ENCODE measurements at regions not wholly inside any gene's neighbourhood (a gene's known extent, or its start where the extent isn't known, plus 50 kb on each side); places are given as distances from the start of the nearest gene placed in this dataset.
A peak's percentile ranks its signal among the peaks of the same experiment; 100 is the strongest.

DNA sequence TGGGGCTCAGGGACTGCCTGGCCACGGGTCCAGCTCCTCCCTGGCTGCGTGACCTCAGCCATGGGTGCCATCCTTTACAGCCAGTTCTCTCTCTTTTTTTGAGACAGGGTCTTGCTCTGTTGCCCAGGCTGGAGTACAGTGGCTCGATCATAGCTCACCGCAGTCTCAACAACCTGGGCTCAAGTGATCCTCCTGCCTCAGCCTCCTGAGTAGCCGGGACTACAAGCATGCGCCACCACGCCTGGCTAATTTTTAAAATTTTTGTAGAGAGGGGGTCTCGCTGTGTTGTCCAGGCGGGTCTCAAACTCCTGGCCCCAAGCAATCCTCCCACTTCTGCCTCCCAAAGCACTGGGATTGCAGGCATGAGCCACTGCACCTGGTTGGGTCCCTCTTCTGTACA, 75.4 kb downstream of the PTPRS start:
- H2BK120ac ChIP-seq (ENCODE audit: low read depth, low read length), result no peak overlapping the region
- H2AFZ ChIP-seq (ENCODE audit: low read length), result no peak overlapping the region
- no peak overlapping the region for H2BK5ac ChIP-seq (ENCODE audit: low read length)
- no peak overlapping the region for H3K9ac ChIP-seq (ENCODE audit: low read depth, low read length, poor library complexity)
- no peak for DNase-seq (ENCODE audit: low spot score)
- WGBS, 2 donors (ENCODE audit: extremely low coverage in 2 of 2, insufficient read length in 2 of 2, insufficient replicate concordance in 1 of 2), result no CpG with 5 or more reads among the region's 9 CpGs
- H3K4me2 ChIP-seq (ENCODE audit: insufficient read depth, low read length, poor library complexity, severe bottlenecking), result no peak overlapping the region
- no peaks in the 10 kb centered on the region for H3K4me1 ChIP-seq (ENCODE audit: control insufficient read depth in 2 of 2, insufficient read depth in 1 of 2, low read depth in 1 of 2, low read length in 2 of 2)
- H3K36me3 ChIP-seq (replicated peaks in 1 of 2; ENCODE audit: control insufficient read depth in 2 of 2, insufficient read depth in 2 of 2, low read length in 2 of 2), result peaks cover 57 to 80% of the 10 kb centered on the region in 2 donors
- H3K4me3 ChIP-seq (ENCODE audit: low read length in 2 of 2), result no peak overlapping the region
- H3K27me3 ChIP-seq (ENCODE audit: control insufficient read depth in 3 of 3, insufficient read depth in 3 of 3, low read depth in 1 of 3, low read length in 3 of 3), result no peaks in the 10 kb centered on the region
- H3K79me1 ChIP-seq (ENCODE audit: low read depth, low read length), result peaks cover 15% of the 10 kb centered on the region
- H4K91ac ChIP-seq (ENCODE audit: low read depth, low read length, poor library complexity), result no peak overlapping the region
- H4K8ac ChIP-seq (ENCODE audit: low read depth, low read length), result no peak overlapping the region
- no peak overlapping the region for H3K23ac ChIP-seq (ENCODE audit: low read depth, low read length, poor library complexity)
- H2AK5ac ChIP-seq (ENCODE audit: low read depth, low read length), result no peak overlapping the region
- H2BK15ac ChIP-seq (ENCODE audit: low read length), result no peak overlapping the region
- no peak overlapping the region for H3K27ac ChIP-seq (replicated peaks; ENCODE audit: low read length)
- no peak overlapping the region for H3K18ac ChIP-seq (ENCODE audit: low read length)
- peaks cover 0 to 3% of the 10 kb centered on the region in 2 donors for H3K9me3 ChIP-seq (replicated peaks in 1 of 2; ENCODE audit: control insufficient read depth in 2 of 2, insufficient read depth in 1 of 2, low read depth in 1 of 2, low read length in 2 of 2)
- no peak overlapping the region for H3K14ac ChIP-seq (ENCODE audit: low read length)
- H2BK12ac ChIP-seq (ENCODE audit: low read length), result no peak overlapping the region
- H3K4ac ChIP-seq (ENCODE audit: low read length), result no peak overlapping the region

DNA sequence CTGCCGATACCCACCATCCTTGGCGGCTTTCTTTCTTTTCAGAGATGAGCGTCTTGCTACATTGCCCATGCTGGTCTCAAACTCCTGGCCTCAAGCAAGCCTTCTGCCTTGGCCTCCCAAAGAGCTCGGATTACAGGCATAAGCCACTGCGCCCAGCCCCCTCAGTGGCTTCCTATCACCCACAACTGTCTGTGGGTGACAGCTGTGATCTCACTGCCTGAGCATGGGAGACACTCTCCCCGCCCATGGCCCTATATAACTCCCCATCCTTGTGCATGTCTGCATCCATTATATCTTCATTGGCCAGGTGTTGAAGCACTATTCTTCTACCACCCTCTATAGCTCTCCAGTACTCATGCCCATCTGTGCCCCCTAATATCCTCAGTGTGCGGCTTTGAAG, 76.2 kb downstream of the PTPRS start:
- Histone ChIP-seq H3K27me3 (ENCODE audit: control insufficient read depth in 3 of 3, insufficient read depth in 3 of 3, low read depth in 1 of 3, low read length in 3 of 3) (no peaks in the 10 kb centered on the region), H2BK15ac (ENCODE audit: low read length) (no peak overlapping the region), H2AK5ac (ENCODE audit: low read depth, low read length) (no peak overlapping the region), H3K27ac (replicated peaks; ENCODE audit: low read length) (no peak overlapping the region), H3K14ac (ENCODE audit: low read length) (peak overlapping the region; percentile 1), H3K79me1 (ENCODE audit: low read depth, low read length) (peaks cover 15% of the 10 kb centered on the region), H3K18ac (ENCODE audit: low read length) (no peak overlapping the region), H2BK5ac (ENCODE audit: low read length) (no peak overlapping the region), H3K23ac (ENCODE audit: low read depth, low read length, poor library complexity) (no peak overlapping the region), H3K36me3 (replicated peaks in 1 of 2; ENCODE audit: control insufficient read depth in 2 of 2, insufficient read depth in 2 of 2, low read length in 2 of 2) (peaks cover 62 to 88% of the 10 kb centered on the region in 2 donors), H3K4me3 (ENCODE audit: low read length in 2 of 2) (no peak overlapping the region), H3K4ac (ENCODE audit: low read length) (no peak overlapping the region), H4K8ac (ENCODE audit: low read depth, low read length) (no peak overlapping the region), H2BK120ac (ENCODE audit: low read depth, low read length) (no peak overlapping the region), H3K4me1 (ENCODE audit: control insufficient read depth in 2 of 2, insufficient read depth in 1 of 2, low read depth in 1 of 2, low read length in 2 of 2) (no peaks in the 10 kb centered on the region), H3K9me3 (replicated peaks in 1 of 2; ENCODE audit: control insufficient read depth in 2 of 2, insufficient read depth in 1 of 2, low read depth in 1 of 2, low read length in 2 of 2) (peaks cover 0 to 3% of the 10 kb centered on the region in 2 donors), H3K9ac (ENCODE audit: low read depth, low read length, poor library complexity) (no peak overlapping the region), H2AFZ (ENCODE audit: low read length) (no peak overlapping the region), H4K91ac (ENCODE audit: low read depth, low read length, poor library complexity) (no peak overlapping the region), H2BK12ac (ENCODE audit: low read length) (no peak overlapping the region), H3K4me2 (ENCODE audit: insufficient read depth, low read length, poor library complexity, severe bottlenecking) (no peak overlapping the region)
- no peak for DNase-seq (ENCODE audit: low spot score)
- no CpG with 5 or more reads among the region's 7 CpGs for WGBS, 2 donors (ENCODE audit: extremely low coverage in 2 of 2, insufficient read length in 2 of 2, insufficient replicate concordance in 1 of 2)

DNA sequence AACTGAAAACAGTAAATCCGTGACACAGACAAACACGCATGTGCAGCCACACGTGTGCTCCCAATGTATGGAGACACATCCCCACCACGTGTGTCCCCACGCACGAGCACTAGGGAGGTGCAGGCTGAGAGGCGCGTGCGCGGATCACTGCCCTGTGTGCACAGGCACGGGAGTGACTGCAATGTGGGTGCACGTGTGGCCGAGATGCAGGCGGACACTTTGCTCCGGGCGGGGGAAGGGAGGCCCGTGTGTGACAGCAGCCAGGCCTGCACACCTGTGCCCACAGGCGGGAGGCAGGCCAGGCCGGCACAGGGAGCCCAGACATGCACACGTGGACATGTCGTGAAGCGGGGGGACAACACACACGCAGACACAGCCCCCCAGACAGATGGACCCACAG, 77.0 kb downstream of the PTPRS start:
- peak overlapping the region; percentile 66 for H3K9ac ChIP-seq (ENCODE audit: low read depth, low read length, poor library complexity)
- H3K23ac ChIP-seq (ENCODE audit: low read depth, low read length, poor library complexity), result peak overlapping the region; percentile 94
- no peak overlapping the region for H3K27ac ChIP-seq (replicated peaks; ENCODE audit: low read length)
- no peak overlapping the region for H2AK5ac ChIP-seq (ENCODE audit: low read depth, low read length)
- H4K8ac ChIP-seq (ENCODE audit: low read depth, low read length), result no peak overlapping the region
- peak overlapping the region; percentile 91 for H2BK5ac ChIP-seq (ENCODE audit: low read length)
- no peak overlapping the region for H3K18ac ChIP-seq (ENCODE audit: low read length)
- no peaks in the 10 kb centered on the region for H3K27me3 ChIP-seq (ENCODE audit: control insufficient read depth in 3 of 3, insufficient read depth in 3 of 3, low read depth in 1 of 3, low read length in 3 of 3)
- H3K4me2 ChIP-seq (ENCODE audit: insufficient read depth, low read length, poor library complexity, severe bottlenecking), result no peak overlapping the region
- H2BK120ac ChIP-seq (ENCODE audit: low read depth, low read length), result no peak overlapping the region
- H2BK15ac ChIP-seq (ENCODE audit: low read length), result no peak overlapping the region
- no CpG with 5 or more reads among the region's 23 CpGs for WGBS, 2 donors (ENCODE audit: extremely low coverage in 2 of 2, insufficient read length in 2 of 2, insufficient replicate concordance in 1 of 2)
- no peak overlapping the region for H3K4ac ChIP-seq (ENCODE audit: low read length)
- peaks cover 58 to 90% of the 10 kb centered on the region in 2 donors for H3K36me3 ChIP-seq (replicated peaks in 1 of 2; ENCODE audit: control insufficient read depth in 2 of 2, insufficient read depth in 2 of 2, low read length in 2 of 2)
- H3K9me3 ChIP-seq (replicated peaks in 1 of 2; ENCODE audit: control insufficient read depth in 2 of 2, insufficient read depth in 1 of 2, low read depth in 1 of 2, low read length in 2 of 2), result peaks cover 0 to 3% of the 10 kb centered on the region in 2 donors
- H3K4me3 ChIP-seq (ENCODE audit: low read length in 2 of 2), result no peak overlapping the region
- no peak overlapping the region for H3K14ac ChIP-seq (ENCODE audit: low read length)
- no peaks in the 10 kb centered on the region for H3K4me1 ChIP-seq (ENCODE audit: control insufficient read depth in 2 of 2, insufficient read depth in 1 of 2, low read depth in 1 of 2, low read length in 2 of 2)
- H4K91ac ChIP-seq (ENCODE audit: low read depth, low read length, poor library complexity), result no peak overlapping the region
- DNase-seq (ENCODE audit: low spot score), result no peak
- peaks cover 9% of the 10 kb centered on the region for H3K79me1 ChIP-seq (ENCODE audit: low read depth, low read length)
- no peak overlapping the region for H2AFZ ChIP-seq (ENCODE audit: low read length)
- no peak overlapping the region for H2BK12ac ChIP-seq (ENCODE audit: low read length)

DNA sequence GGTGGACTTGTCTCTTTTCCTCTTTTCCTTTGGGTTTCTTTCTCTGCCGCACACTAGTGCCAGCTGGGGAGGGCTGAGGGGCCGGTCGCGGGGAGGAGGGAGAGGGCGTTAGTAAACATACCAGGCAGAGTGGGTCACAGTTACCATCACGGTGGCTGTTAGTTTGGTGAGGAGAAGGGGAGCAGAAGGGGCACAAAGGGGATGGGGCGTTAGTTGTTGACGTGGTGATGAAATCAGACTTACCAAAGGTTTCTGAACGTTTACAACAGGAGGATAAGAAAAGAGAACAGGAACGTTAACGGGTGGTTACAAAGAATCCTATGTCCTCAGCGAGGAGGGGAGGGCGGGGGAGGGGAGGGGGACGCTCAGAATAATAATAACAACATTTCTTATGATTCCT, 77.9 kb downstream of the PTPRS start:
- H2BK120ac ChIP-seq (ENCODE audit: low read depth, low read length), result no peak overlapping the region
- no peak overlapping the region for H3K9ac ChIP-seq (ENCODE audit: low read depth, low read length, poor library complexity)
- no peak overlapping the region for H2BK12ac ChIP-seq (ENCODE audit: low read length)
- H2AK5ac ChIP-seq (ENCODE audit: low read depth, low read length), result no peak overlapping the region
- no CpG with 5 or more reads among the region's 14 CpGs for WGBS, 2 donors (ENCODE audit: extremely low coverage in 2 of 2, insufficient read length in 2 of 2, insufficient replicate concordance in 1 of 2)
- H3K18ac ChIP-seq (ENCODE audit: low read length), result no peak overlapping the region
- H3K4me1 ChIP-seq (ENCODE audit: control insufficient read depth in 2 of 2, insufficient read depth in 1 of 2, low read depth in 1 of 2, low read length in 2 of 2), result no peaks in the 10 kb centered on the region
- H3K79me1 ChIP-seq (ENCODE audit: low read depth, low read length), result peaks cover 9% of the 10 kb centered on the region
- H2BK15ac ChIP-seq (ENCODE audit: low read length), result no peak overlapping the region
- no peak for DNase-seq (ENCODE audit: low spot score)
- H3K9me3 ChIP-seq (replicated peaks in 1 of 2; ENCODE audit: control insufficient read depth in 2 of 2, insufficient read depth in 1 of 2, low read depth in 1 of 2, low read length in 2 of 2), result peaks cover 2 to 6% of the 10 kb centered on the region in 2 donors
- H4K91ac ChIP-seq (ENCODE audit: low read depth, low read length, poor library complexity), result no peak overlapping the region
- H3K27me3 ChIP-seq (ENCODE audit: control insufficient read depth in 3 of 3, insufficient read depth in 3 of 3, low read depth in 1 of 3, low read length in 3 of 3), result no peaks in the 10 kb centered on the region
- H3K23ac ChIP-seq (ENCODE audit: low read depth, low read length, poor library complexity), result no peak overlapping the region
- no peak overlapping the region for H3K27ac ChIP-seq (replicated peaks; ENCODE audit: low read length)
- H3K4me2 ChIP-seq (ENCODE audit: insufficient read depth, low read length, poor library complexity, severe bottlenecking), result no peak overlapping the region
- H4K8ac ChIP-seq (ENCODE audit: low read depth, low read length), result no peak overlapping the region
- no peak overlapping the region for H3K4ac ChIP-seq (ENCODE audit: low read length)
- H3K14ac ChIP-seq (ENCODE audit: low read length), result no peak overlapping the region
- no peak overlapping the region for H3K4me3 ChIP-seq (ENCODE audit: low read length in 2 of 2)
- peaks cover 61 to 91% of the 10 kb centered on the region in 2 donors for H3K36me3 ChIP-seq (replicated peaks in 1 of 2; ENCODE audit: control insufficient read depth in 2 of 2, insufficient read depth in 2 of 2, low read length in 2 of 2)
- H2AFZ ChIP-seq (ENCODE audit: low read length), result no peak overlapping the region
- H2BK5ac ChIP-seq (ENCODE audit: low read length), result no peak overlapping the region

Measured in neuronal stem cell (in vitro differentiated cells).